GM10266 (cell line): ENCODE measurements at regions not wholly inside any gene's neighbourhood (a gene's known extent, or its start where the extent isn't known, plus 50 kb on each side); places are given as distances from the start of the nearest gene placed in this dataset.

Source experiments
- DNase-seq: peaks from one replicate; pipeline ENCODE4 v3.0.0; 2012; ENCODE audit errors: extremely low spot score
- TF ChIP-seq, protein P1 (sequence below): IDR thresholded peaks from 2 replicates; pipeline ENCODE4 v1.5.1; 2012; ENCODE audit warnings: mild to moderate bottlenecking, low read depth; ENCODE audit not compliant: control insufficient read depth, insufficient read depth; ENCODE audit errors: missing control alignments

DNA sequence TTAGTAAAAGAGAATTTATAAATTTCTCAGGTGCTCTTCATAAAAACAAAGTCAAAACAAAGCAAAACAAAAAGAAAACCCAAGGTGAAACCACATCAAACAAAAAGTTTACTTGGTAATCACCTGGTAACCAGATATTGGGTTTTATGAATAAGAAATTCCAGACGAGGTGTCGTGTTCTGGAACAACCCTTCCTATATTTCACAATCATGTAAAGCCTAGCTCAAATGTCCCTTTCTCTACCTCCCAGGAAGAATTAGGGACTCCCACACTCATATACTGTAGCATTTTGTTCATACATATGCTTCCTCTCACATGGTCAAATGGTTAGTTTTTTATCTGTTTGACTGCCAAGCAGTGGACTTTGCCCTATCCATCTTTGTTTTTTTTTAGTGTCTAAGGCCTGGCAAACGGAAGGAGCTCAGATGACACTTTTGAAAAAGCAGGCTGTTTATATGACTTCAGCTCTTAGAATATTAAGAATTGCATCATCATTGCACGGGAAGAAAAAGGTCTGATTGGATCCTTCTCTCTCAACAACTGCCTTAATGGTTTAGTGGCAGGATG lies 326.7 kb upstream of the TBL1XR1 start:
- DNase-seq: no peak
- TF ChIP-seq, protein P1, sequence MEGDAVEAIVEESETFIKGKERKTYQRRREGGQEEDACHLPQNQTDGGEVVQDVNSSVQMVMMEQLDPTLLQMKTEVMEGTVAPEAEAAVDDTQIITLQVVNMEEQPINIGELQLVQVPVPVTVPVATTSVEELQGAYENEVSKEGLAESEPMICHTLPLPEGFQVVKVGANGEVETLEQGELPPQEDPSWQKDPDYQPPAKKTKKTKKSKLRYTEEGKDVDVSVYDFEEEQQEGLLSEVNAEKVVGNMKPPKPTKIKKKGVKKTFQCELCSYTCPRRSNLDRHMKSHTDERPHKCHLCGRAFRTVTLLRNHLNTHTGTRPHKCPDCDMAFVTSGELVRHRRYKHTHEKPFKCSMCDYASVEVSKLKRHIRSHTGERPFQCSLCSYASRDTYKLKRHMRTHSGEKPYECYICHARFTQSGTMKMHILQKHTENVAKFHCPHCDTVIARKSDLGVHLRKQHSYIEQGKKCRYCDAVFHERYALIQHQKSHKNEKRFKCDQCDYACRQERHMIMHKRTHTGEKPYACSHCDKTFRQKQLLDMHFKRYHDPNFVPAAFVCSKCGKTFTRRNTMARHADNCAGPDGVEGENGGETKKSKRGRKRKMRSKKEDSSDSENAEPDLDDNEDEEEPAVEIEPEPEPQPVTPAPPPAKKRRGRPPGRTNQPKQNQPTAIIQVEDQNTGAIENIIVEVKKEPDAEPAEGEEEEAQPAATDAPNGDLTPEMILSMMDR: no peak

DNA sequence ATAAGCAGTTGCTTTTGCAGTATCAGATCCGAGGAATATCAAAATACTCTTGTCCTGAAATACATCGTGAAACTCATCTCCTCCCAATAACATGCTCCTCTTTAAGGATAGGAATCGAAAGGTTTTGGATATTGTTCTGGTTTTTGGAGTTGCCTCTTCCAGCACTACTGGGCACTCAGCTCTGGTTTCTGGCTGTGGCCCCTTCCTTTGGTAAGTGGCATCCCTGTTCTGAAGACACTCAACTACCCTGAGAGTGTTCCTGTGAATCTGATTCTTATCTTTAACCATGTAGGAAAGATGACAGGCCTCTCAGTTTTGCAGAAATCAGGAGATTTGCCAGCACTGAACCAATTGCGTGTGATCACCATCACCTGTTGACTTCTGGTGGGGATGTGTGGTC lies 327.5 kb upstream of the TBL1XR1 start:
- TF ChIP-seq, protein P1: no peak
- DNase-seq: no peak

DNA sequence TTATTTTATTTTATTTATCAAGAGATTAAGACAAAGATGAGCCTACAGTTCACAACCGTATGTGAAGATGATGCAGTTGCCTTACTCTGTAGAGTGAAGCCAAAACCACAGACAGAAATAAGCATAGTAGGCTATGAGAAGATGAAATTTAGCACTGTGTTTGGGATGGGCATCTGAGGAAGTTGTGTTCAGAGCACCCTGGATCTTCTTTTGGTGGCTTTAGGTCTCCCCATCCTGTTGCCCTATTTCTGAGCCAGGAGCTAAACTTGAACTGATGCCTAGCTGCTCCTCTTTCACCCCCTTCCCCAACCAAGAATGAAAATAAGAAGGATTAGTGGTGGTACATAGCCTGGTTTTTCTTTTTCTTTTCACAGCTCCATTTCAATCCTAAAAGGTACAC lies 328.1 kb upstream of the TBL1XR1 start:
- TF ChIP-seq, protein P1: no peak
- DNase-seq: no peak

DNA sequence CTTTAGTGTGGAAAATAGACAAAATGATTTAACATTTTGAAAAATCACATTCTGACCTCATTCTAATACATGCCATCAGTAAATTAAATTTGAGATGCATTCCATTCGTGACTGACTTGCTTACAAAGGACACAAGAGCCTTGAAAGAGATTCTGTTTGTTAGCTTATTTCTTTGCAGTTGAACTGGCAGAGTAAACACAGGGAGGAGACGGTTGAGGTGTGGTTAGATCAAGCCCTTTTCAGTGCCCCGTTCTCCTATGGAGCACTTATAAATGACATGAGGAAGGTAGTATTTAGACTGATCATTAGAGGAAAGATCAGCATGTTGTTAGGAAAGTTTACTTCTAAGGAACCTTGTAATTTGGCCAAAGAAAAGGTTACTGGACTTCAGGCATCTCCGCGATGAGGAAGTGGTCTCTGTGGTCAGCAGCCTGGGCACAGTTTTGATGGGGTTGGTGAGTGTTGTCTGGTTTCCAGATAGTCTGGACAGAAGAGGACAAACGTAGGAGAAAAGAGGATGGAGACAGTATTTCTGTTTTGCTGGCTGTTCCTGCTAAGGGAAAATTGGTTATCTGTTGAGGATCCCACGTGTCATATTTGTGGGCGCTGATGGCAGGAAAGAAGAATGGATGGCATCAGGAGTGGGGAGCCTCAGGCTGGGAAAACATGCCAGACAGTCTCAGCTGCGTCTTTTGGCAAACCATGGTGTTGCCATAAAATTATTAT lies 328.9 kb upstream of the TBL1XR1 start:
- no peak for DNase-seq
- TF ChIP-seq, protein P1: no peak

DNA sequence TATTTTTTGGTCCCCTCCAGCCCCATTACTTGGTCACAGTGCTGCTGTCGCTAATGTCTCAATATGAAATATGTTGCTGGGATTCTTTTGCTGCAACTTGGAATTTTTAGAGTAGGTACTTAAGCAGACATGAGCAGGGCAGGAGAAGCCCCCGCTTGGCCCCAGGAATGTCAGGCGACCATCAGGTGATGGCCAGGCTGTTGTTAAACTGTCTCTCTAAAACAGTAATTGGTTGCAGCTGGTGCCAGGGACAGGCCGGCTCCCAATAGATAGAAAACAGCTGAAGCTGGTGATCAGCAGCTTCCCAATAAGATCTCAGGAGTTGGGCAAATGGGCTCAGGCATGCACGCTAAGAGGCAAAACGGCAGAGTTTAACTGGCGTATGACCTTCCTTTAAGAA lies 329.9 kb upstream of the TBL1XR1 start:
- no peak for DNase-seq

DNA sequence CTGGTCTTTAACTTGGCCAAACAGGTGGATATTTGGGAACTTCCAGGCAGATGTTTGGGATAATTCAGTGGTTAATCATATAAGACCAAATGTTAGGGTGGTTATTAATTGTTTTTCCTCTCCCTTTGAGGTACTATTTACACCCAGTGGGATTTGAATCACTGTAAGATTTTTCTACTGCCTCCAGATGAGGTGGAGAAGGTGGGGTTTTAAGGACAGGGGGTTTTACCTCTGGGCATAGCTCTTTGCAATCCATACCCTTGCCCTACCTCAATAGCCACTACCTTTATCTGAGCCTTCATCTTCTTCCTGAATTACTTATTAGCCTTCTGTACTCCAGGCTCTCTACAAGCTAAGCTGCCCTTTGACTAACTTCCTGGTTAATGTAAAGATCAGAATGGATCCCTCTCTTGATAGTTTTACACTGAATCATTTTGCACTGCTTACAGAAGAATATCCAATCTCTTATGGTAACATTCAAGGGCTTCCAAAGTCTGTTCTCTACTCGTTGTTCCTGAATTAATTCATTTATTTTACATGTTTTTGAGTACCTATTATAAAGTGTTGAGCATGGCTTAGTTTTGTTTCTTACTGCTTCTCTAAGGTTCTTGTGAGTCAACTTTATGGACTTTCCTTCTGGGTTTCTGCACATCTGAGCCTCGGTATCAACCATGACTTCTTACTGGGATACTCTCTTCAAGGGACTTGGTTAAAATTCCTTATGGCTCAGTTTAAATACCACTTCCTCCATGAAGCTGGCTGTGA lies 331.2 kb upstream of the TBL1XR1 start:
- DNase-seq: no peak
- TF ChIP-seq, protein P1: no peak

More for the DNA sequence above, 329.9 kb upstream of the TBL1XR1 start:
- TF ChIP-seq, protein P1: no peak
